Gastrocnemius medialis (tissue), 4 donors: ENCODE measurements at regions not wholly inside any gene's neighbourhood (a gene's known extent, or its start where the extent isn't known, plus 50 kb on each side); places are given as distances from the start of the nearest gene placed in this dataset.

ENCODE experiments used
- ATAC-seq, 2 donors: fragments of 150-250 bp; one replicate each; pipeline ENCODE4 v1.9.1; 2016
- DNase-seq, 2 donors: peaks; one replicate each; pipeline ENCODE4 v3.0.0-alpha.2; 2019
- H3K27ac ChIP-seq, 4 donors: fragments of 200-600 bp; sonication (generic); 1 replicate in 1 of 4; 2 replicates in 3 of 4; pipeline ENCODE4 v1.5.1; 2016 to 2018; ENCODE audit warnings: mild to moderate bottlenecking in 2 of 4, moderate library complexity in 1 of 4
- H3K27me3 ChIP-seq, 3 donors: fragments of 200-600 bp; sonication (generic) in 2 of 3; 1 replicate in 1 of 3; 2 replicates in 2 of 3; pipeline versions ENCODE4 v1.5.1 to v1.6.0; 2016 to 2019; ENCODE audit warnings: mild to moderate bottlenecking in 1 of 3, moderate library complexity in 1 of 3
- H3K36me3 ChIP-seq, 2 donors: fragments of 200-600 bp; sonication (generic) in 1 of 2; one replicate each; pipeline ENCODE4 v1.5.1; 2017 to 2018
- H3K4me1 ChIP-seq, 2 donors: fragments of 200-600 bp; sonication (generic) in 1 of 2; one replicate each; pipeline ENCODE4 v1.5.1; 2016 to 2017; ENCODE audit warnings: mild to moderate bottlenecking in 2 of 2
- H3K4me3 ChIP-seq, 4 donors: fragments of 200-600 bp; sonication (generic) in 3 of 4; 1 replicate in 1 of 4; 2 replicates in 3 of 4; pipeline ENCODE4 v1.5.1; 2016 to 2019; ENCODE audit warnings: mild to moderate bottlenecking in 2 of 4
- H3K9me3 ChIP-seq, 3 donors: fragments of 200-600 bp; sonication (generic) in 2 of 3; 1 replicate in 1 of 3; 2 replicates in 2 of 3; pipeline ENCODE4 v1.5.1; 2016 to 2019
- CTCF ChIP-seq, 5 experiments: fragments of 450-650 bp in 3 of 5; fragments of 200-600 bp in 2 of 5; sonication (generic) in 2 of 5; IDR thresholded peaks in 4 of 5; conservative IDR thresholded peaks in 1 of 5; 1 replicate in 4 of 5; 2 replicates in 1 of 5; pipeline ENCODE4 v1.5.1; 2016 to 2019; ENCODE audit warnings: antibody characterized with exemption in 5 of 5, mild to moderate bottlenecking in 3 of 5, moderate library complexity in 3 of 5
- POLR2A ChIP-seq, 2 donors: fragments of 450-650 bp; IDR thresholded peaks; one replicate each; pipeline ENCODE4 v1.6.1; 2017; ENCODE audit warnings: antibody characterized with exemption in 2 of 2, mild to moderate bottlenecking in 2 of 2, moderate library complexity in 2 of 2
- in situ Hi-C, 4 donors: fragments of 200-750 bp; cut with MboI; loops; one replicate each; pipeline versions ENCODE4 v1.15.0 to v1.8.0; 2017; ENCODE audit warnings: low sequenced_read_pairs in 4 of 4
- intact Hi-C: fragments of 100-400 bp; cut with DNase I; formaldehyde crosslinking; loops from one replicate; pipeline ENCODE4 v1.15.1; 2023; ENCODE audit warnings: low total_unique reads

DNA sequence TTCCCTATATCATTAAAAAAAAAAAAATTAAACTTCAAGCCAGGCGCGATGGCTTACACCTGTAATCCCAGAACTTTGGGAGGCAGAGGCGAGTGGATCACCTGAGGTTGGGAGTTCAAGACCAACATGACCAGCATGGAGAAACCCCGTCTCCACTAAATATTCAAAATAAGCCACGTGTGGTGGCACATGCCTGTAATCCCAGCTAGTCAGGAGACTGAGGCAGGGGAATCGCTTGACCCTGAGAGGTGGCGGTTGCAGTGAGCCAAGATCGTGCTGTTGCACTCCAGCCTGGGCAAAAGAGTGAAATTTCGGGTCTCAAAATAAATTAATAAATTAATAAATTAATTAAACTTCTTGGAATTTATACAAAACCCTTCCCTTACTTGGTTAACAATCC, 358.6 kb upstream of the CDH9 start:
- DNase-seq (no peak), ATAC-seq (no peak)
- no peaks in the 10 kb centered on the region for H3K4me1 ChIP-seq
- H3K36me3 ChIP-seq: no peaks in the 10 kb centered on the region
- in situ Hi-C loops: no loop called here
- intact Hi-C loops: no loop called here
- no peak overlapping the region for H3K4me3 ChIP-seq
- H3K27ac ChIP-seq: no peak overlapping the region
- no peaks in the 10 kb centered on the region for H3K27me3 ChIP-seq
- no peak for TF ChIP-seq CTCF (IDR thresholded peaks at IDR 0.05 in 4 of 5, conservative IDR thresholded peaks at IDR 0.05 in 1 of 5)
- no peak for TF ChIP-seq POLR2A (IDR thresholded peaks at IDR 0.05)
- no peaks in the 10 kb centered on the region for H3K9me3 ChIP-seq

GRCh38 chr5:27392716-27393115, 354.3 kb upstream of the CDH9 start:
- no peaks in the 10 kb centered on the region for H3K36me3 ChIP-seq
- no peak overlapping the region for H3K27ac ChIP-seq
- no peak for DNase-seq
- no peak for TF ChIP-seq CTCF (IDR thresholded peaks at IDR 0.05 in 4 of 5, conservative IDR thresholded peaks at IDR 0.05 in 1 of 5)
- no peak for TF ChIP-seq POLR2A (IDR thresholded peaks at IDR 0.05)
- intact Hi-C loops: no loop called here
- no peaks in the 10 kb centered on the region for H3K4me1 ChIP-seq
- H3K4me3 ChIP-seq: no peak overlapping the region
- no peaks in the 10 kb centered on the region for H3K27me3 ChIP-seq
- no peak for ATAC-seq
- in situ Hi-C loops: no loop called here
- H3K9me3 ChIP-seq: no peaks in the 10 kb centered on the region

DNA sequence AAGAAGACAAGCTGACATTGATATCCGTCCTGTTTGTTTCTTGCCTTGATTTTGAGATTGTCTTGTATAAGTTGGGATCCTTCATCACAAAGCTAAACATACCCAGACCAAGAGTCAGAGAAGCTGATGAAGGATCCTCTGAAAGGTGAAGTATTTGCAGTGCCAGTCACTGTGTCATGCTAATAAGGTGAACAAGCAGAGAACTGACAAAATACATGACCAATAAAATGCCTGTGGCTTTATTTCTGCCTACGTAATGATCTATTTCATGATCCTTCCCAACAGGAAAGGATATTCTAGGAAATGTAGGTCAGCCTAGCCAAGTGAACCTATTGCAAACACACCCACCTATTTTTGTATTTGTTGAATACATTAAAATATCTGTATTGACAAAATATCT, 351.3 kb upstream of the CDH9 start:
- Histone ChIP-seq H3K4me3 (no peak overlapping the region), H3K27ac (no peak overlapping the region), H3K9me3 (no peaks in the 10 kb centered on the region), H3K4me1 (no peaks in the 10 kb centered on the region), H3K27me3 (no peaks in the 10 kb centered on the region), H3K36me3 (no peaks in the 10 kb centered on the region)
- TF ChIP-seq CTCF (IDR thresholded peaks at IDR 0.05 in 4 of 5, conservative IDR thresholded peaks at IDR 0.05 in 1 of 5): no peak
- no peak for TF ChIP-seq POLR2A (IDR thresholded peaks at IDR 0.05)
- in situ Hi-C loops: no loop called here
- DNase-seq: no peak
- intact Hi-C loops: no loop called here
- no peak for ATAC-seq

DNA sequence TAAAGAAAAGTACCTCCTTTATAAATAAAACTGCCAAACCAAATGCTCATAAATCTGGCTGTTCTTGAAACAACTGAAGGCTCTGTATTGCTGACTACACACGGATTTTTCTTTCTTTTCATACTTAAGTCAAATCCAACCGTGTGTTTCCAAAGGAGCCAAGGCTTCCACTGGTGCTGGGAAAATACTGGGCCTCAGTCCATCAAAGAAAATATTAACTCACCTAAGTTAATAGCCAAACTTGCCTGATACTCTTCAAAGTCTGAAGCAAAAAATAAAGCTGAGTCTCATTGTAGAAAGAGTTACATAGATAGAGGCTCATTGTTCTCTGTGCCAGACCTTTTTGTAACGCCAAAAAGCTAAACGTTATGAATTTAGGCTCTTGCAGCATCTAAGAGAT, 350.4 kb upstream of the CDH9 start:
- Histone ChIP-seq H3K27ac (no peak overlapping the region), H3K4me3 (no peak overlapping the region), H3K9me3 (no peaks in the 10 kb centered on the region), H3K27me3 (no peaks in the 10 kb centered on the region), H3K36me3 (no peaks in the 10 kb centered on the region), H3K4me1 (no peaks in the 10 kb centered on the region)
- intact Hi-C loops: no loop called here
- in situ Hi-C loops: no loop called here
- DNase-seq (no peak), ATAC-seq (no peak)
- no peak for TF ChIP-seq CTCF (IDR thresholded peaks at IDR 0.05 in 4 of 5, conservative IDR thresholded peaks at IDR 0.05 in 1 of 5)
- TF ChIP-seq POLR2A (IDR thresholded peaks at IDR 0.05): no peak

DNA sequence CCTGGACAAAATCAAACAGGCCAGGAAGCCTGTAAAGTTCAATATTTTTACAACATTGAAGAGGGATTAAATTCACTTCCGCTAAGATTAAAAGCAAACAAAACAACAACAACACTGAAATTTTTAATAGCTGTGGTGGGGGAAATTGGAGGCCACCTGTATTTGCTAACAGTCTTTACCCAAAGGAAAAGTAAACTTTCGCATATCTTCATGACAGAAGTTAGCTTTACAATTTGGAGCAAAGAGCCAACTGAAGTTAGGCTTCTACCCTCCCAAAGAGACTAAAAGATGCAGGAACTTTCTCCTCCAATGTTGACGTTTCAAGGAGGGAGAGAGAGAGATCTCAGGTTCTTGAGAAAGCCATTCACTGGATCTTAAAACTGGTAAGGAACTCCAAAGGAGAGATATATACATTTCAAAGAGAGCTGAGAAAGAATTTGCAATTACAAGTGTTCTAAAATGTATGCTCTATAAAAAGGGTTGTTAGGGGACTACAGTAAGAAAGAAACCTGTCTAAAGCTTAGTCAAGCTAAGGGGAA, 349.2 kb upstream of the CDH9 start:
- H3K9me3 ChIP-seq: no peaks in the 10 kb centered on the region
- no peaks in the 10 kb centered on the region for H3K4me1 ChIP-seq
- intact Hi-C loops: no loop called here
- TF ChIP-seq CTCF (IDR thresholded peaks at IDR 0.05 in 4 of 5, conservative IDR thresholded peaks at IDR 0.05 in 1 of 5) (no peak), POLR2A (IDR thresholded peaks at IDR 0.05) (no peak)
- H3K36me3 ChIP-seq: no peaks in the 10 kb centered on the region
- DNase-seq: no peak
- in situ Hi-C loops: no loop called here
- no peak overlapping the region for H3K4me3 ChIP-seq
- no peak overlapping the region for H3K27ac ChIP-seq
- no peaks in the 10 kb centered on the region for H3K27me3 ChIP-seq
- no peak for ATAC-seq
